Liver (tissue), 8 donors: ENCODE measurements at regions not wholly inside any gene's neighbourhood (a gene's known extent, or its start where the extent isn't known, plus 50 kb on each side); places are given as distances from the start of the nearest gene placed in this dataset.

Experiments
- DNase-seq: peaks from one replicate; pipeline ENCODE4 v3.0.0-alpha.2; 2017; ENCODE audit warnings: low spot score
- H3K27ac ChIP-seq, 2 donors: one replicate each; pipeline ENCODE4 v1.7.0; 2013; ENCODE audit warnings: inconsistent platforms in 2 of 2, low read length in 2 of 2, control low read depth in 1 of 2, low read depth in 1 of 2, mild to moderate bottlenecking in 1 of 2
- H3K27me3 ChIP-seq, 4 donors: one replicate each; pipeline versions ENCODE4 v1.6.1 to v1.7.0; 2013; ENCODE audit warnings: low read length in 3 of 4, inconsistent platforms in 1 of 4, mild to moderate bottlenecking in 1 of 4, moderate library complexity in 1 of 4; ENCODE audit not compliant: control insufficient read depth in 4 of 4, insufficient read depth in 4 of 4
- H3K36me3 ChIP-seq, 4 donors: one replicate each; pipeline versions ENCODE4 v1.6.1 to v1.7.0; 2013; ENCODE audit warnings: low read length in 3 of 4, mild to moderate bottlenecking in 3 of 4, low read depth in 1 of 4, moderate library complexity in 1 of 4; ENCODE audit not compliant: control insufficient read depth in 4 of 4, insufficient read depth in 3 of 4
- H3K4me1 ChIP-seq, 4 donors: one replicate each; pipeline versions ENCODE4 v1.6.1 to v1.7.0; 2013; ENCODE audit warnings: low read length in 3 of 4, mild to moderate bottlenecking in 3 of 4, moderate library complexity in 1 of 4; ENCODE audit not compliant: control insufficient read depth in 4 of 4, insufficient read depth in 4 of 4
- H3K4me3 ChIP-seq, 3 donors: one replicate each; pipeline versions ENCODE4 v1.6.1 to v1.7.0; 2013; ENCODE audit warnings: low read length in 3 of 3, control low read depth in 1 of 3, low read depth in 1 of 3, mild to moderate bottlenecking in 1 of 3
- H3K9ac ChIP-seq, 2 donors: one replicate each; pipeline ENCODE4 v1.7.0; 2013; ENCODE audit warnings: low read length in 2 of 2, mild to moderate bottlenecking in 2 of 2, moderate library complexity in 2 of 2, control low read depth in 1 of 2, low read depth in 1 of 2
- H3K9me3 ChIP-seq, 4 donors: one replicate each; pipeline versions ENCODE4 v1.6.1 to v1.7.0; 2013; ENCODE audit warnings: low read length in 3 of 4; ENCODE audit not compliant: control insufficient read depth in 4 of 4
- CTCF ChIP-seq: fragments of 150-350 bp; IDR thresholded peaks from 2 replicates; pipeline ENCODE4 v1.5.1; 2017; ENCODE audit warnings: improper control_type of control experiment, low read depth, low read length; ENCODE audit not compliant: missing input control
- EGR1 ChIP-seq, 2 donors: IDR thresholded peaks; 2 replicates each; pipeline ENCODE4 v1.6.1; 2016 to 2018; ENCODE audit warnings: antibody characterized with exemption in 2 of 2, low read depth in 2 of 2
- FOXA1 ChIP-seq: IDR thresholded peaks from 2 replicates; pipeline ENCODE4 v1.6.1; 2016; ENCODE audit warnings: antibody characterized with exemption
- FOXA2 ChIP-seq: IDR thresholded peaks from 2 replicates; pipeline ENCODE4 v1.6.1; 2016; ENCODE audit warnings: antibody characterized with exemption
- GABPA ChIP-seq, 2 donors: IDR thresholded peaks in 1 of 2; conservative IDR thresholded peaks in 1 of 2; 2 replicates each; pipeline ENCODE4 v1.6.1; 2016; ENCODE audit warnings: antibody characterized with exemption in 2 of 2, mild to moderate bottlenecking in 1 of 2, moderate library complexity in 1 of 2
- HNF4A ChIP-seq, 2 donors: conservative IDR thresholded peaks; 2 replicates each; pipeline ENCODE4 v1.6.1; 2016; ENCODE audit warnings: antibody characterized with exemption in 2 of 2, mild to moderate bottlenecking in 2 of 2
- HNF4G ChIP-seq: IDR thresholded peaks from 2 replicates; pipeline ENCODE4 v1.6.1; 2016; ENCODE audit warnings: antibody characterized with exemption
- JUND ChIP-seq, 2 donors: IDR thresholded peaks; 2 replicates each; pipeline ENCODE4 v1.6.1; 2016; ENCODE audit warnings: antibody characterized with exemption in 2 of 2
- NR2F2 ChIP-seq: IDR thresholded peaks from 2 replicates; pipeline ENCODE4 v1.6.1; 2016; ENCODE audit warnings: antibody characterized with exemption
- RAD21 ChIP-seq, 2 donors: IDR thresholded peaks; 2 replicates each; pipeline ENCODE4 v1.6.1; 2016; ENCODE audit warnings: antibody characterized with exemption in 2 of 2, mild to moderate bottlenecking in 2 of 2
- RXRA ChIP-seq, 2 donors: IDR thresholded peaks; 2 replicates each; pipeline ENCODE4 v1.6.1; 2017 to 2018; ENCODE audit warnings: antibody characterized with exemption in 2 of 2, mild to moderate bottlenecking in 1 of 2
- SP1 ChIP-seq: IDR thresholded peaks from 2 replicates; pipeline ENCODE4 v1.6.1; 2018; ENCODE audit warnings: antibody characterized with exemption, mild to moderate bottlenecking
- TAF1 ChIP-seq: conservative IDR thresholded peaks from 2 replicates; pipeline ENCODE4 v1.6.1; 2016; ENCODE audit warnings: antibody characterized with exemption, mild to moderate bottlenecking
- YY1 ChIP-seq: IDR thresholded peaks from 2 replicates; pipeline ENCODE4 v1.6.1; 2016; ENCODE audit warnings: antibody characterized with exemption, mild to moderate bottlenecking
- ZBTB33 ChIP-seq: IDR thresholded peaks from 2 replicates; pipeline ENCODE4 v1.6.1; 2016; ENCODE audit warnings: antibody characterized with exemption
- WGBS: extraction: QIAGEN DNeasy Blood & Tissue Kit; methylation state at CpG from one replicate; pipeline ENCODE4 v1.1.7; 2013; 5-methylcytosine and 5-hydroxymethylcytosine counted together
- TF ChIP-seq, protein P1 (sequence below): IDR thresholded peaks from 2 replicates; pipeline ENCODE4 v1.6.1; 2016; ENCODE audit warnings: antibody characterized with exemption, mild to moderate bottlenecking
- TF ChIP-seq, protein P2 (sequence below): IDR thresholded peaks from 2 replicates; pipeline ENCODE4 v1.6.1; 2016; ENCODE audit warnings: antibody characterized with exemption
- TF ChIP-seq, protein P3 (sequence below): IDR thresholded peaks from 2 replicates; pipeline ENCODE4 v1.6.1; 2016; ENCODE audit warnings: antibody characterized with exemption
- donor health status: healthy.
- donor health status: healthy.
- donor health status: healthy.
- donor health status: healthy.
- donor health status: healthy.

DNA sequence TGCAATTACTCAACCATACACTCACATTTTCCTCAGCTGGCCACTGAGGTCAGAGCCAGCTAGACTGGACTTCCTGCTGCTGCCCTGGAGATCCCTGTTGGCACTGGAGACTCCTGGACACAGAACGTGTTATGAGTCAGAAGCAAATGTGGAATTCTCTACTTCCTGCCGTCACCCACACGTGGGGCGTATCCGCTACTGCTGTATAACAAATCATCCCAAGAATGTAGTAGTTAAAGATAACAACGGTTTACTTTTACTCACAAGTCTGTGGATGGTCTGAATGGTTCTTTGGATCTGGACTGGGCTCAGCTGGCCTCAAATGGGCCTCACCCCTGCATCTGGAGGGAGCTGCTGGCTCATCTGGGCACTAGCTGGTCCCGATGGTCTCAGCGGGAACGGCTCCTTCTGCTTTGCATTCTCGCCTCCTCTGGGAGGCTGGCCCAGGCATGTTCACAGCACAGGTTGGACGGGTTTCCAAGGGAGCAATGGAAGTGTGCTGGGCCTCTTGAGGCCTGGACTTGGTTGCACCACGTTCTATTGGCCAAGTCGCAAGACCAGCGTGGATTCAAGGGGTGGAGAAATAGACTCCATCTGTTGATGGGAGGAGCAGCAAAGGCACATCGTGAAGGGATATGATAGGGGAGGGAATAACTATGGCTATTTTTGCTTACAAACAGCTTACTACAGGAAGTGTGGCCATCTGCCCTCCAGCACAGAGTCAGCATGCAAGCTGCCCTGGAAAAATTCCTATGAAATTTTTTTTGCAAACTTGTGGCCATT is 118.5 kb downstream of the SNX5 start:
- Histone ChIP-seq H3K4me3 (no peak overlapping the region), H3K4me1 (peaks cover 0 to 7% (median 4%) of the 10 kb centered on the region in 4 donors), H3K9ac (no peak overlapping the region), H3K36me3 (no peaks in the 10 kb centered on the region), H3K9me3 (no peaks in the 10 kb centered on the region), H3K27ac (peak overlapping the region; percentile 33 to 36), H3K27me3 (no peaks in the 10 kb centered on the region)
- TF ChIP-seq TAF1 (no peak), RAD21 (IDR thresholded peaks at IDR 0.05) (no peak), NR2F2 (peak; percentile 19), JUND (IDR thresholded peaks at IDR 0.05) (peak in 1 of 2 donors; percentile 73), HNF4G (no peak), CTCF (no peak), ZBTB33 (no peak), FOXA2 (no peak), HNF4A (conservative IDR thresholded peaks at IDR 0.05) (no peak), GABPA (IDR thresholded peaks at IDR 0.05 in 1 of 2, conservative IDR thresholded peaks at IDR 0.05 in 1 of 2) (no peak), EGR1 (IDR thresholded peaks at IDR 0.05; ENCODE audit: low read depth in 2 of 2) (no peak), YY1 (no peak), RXRA (IDR thresholded peaks at IDR 0.05) (peak in 1 of 2 donors; percentile 12), FOXA1 (no peak), SP1 (no peak)
- TF ChIP-seq, protein P1, sequence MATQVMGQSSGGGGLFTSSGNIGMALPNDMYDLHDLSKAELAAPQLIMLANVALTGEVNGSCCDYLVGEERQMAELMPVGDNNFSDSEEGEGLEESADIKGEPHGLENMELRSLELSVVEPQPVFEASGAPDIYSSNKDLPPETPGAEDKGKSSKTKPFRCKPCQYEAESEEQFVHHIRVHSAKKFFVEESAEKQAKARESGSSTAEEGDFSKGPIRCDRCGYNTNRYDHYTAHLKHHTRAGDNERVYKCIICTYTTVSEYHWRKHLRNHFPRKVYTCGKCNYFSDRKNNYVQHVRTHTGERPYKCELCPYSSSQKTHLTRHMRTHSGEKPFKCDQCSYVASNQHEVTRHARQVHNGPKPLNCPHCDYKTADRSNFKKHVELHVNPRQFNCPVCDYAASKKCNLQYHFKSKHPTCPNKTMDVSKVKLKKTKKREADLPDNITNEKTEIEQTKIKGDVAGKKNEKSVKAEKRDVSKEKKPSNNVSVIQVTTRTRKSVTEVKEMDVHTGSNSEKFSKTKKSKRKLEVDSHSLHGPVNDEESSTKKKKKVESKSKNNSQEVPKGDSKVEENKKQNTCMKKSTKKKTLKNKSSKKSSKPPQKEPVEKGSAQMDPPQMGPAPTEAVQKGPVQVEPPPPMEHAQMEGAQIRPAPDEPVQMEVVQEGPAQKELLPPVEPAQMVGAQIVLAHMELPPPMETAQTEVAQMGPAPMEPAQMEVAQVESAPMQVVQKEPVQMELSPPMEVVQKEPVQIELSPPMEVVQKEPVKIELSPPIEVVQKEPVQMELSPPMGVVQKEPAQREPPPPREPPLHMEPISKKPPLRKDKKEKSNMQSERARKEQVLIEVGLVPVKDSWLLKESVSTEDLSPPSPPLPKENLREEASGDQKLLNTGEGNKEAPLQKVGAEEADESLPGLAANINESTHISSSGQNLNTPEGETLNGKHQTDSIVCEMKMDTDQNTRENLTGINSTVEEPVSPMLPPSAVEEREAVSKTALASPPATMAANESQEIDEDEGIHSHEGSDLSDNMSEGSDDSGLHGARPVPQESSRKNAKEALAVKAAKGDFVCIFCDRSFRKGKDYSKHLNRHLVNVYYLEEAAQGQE, result no peak
- TF ChIP-seq, protein P2, sequence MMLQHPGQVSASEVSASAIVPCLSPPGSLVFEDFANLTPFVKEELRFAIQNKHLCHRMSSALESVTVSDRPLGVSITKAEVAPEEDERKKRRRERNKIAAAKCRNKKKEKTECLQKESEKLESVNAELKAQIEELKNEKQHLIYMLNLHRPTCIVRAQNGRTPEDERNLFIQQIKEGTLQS, result no peak
- TF ChIP-seq, protein P3, sequence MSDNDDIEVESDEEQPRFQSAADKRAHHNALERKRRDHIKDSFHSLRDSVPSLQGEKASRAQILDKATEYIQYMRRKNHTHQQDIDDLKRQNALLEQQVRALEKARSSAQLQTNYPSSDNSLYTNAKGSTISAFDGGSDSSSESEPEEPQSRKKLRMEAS, result no peak
- WGBS, result 76% methylated on average over 15 of the region's 15 CpGs
- DNase-seq, result no peak
